ENCODE measurements at regions not wholly inside any gene's neighbourhood (a gene's known extent, or its start where the extent isn't known, plus 50 kb on each side); places are given as distances from the start of the nearest gene placed in this dataset.

GRCh38 chr2:18998491-18998890, 359.9 kb downstream of the OSR1 start (continued):
- TF ChIP-seq ZNF609 (CRISPR knock-in tag; IDR thresholded peaks at IDR 0.05; ENCODE audit: borderline replicate concordance): no peak

GRCh38 chr2:18993756-18994338, 364.6 kb downstream of the OSR1 start:
- H4K20me1 ChIP-seq (ENCODE audit: insufficient read depth, low read length): no peaks in the 10 kb centered on the region
- FAIRE-seq (no peak), ATAC-seq (no peak), DNase-seq (ENCODE audit: low spot score) (no peak)
- ChIA-PET POLR2A (no interaction called here), CTCF (ENCODE audit: low intra/inter-chr PET ratio, low total read pairs) (no interaction called here)
- intact Hi-C loops (cut with micrococcal nuclease; ENCODE audit: unreplicated experiment) (no loop called here), in situ Hi-C loops (cut with HindIII; ENCODE audit: extremely low pct_ligation_motif_present, low pct_unique_long_range_greater_than_20kb) (no loop called here)
- no peak overlapping the region for H3K4me3 ChIP-seq (replicated peaks in 1 of 3; ENCODE audit: insufficient read depth in 1 of 3, low read depth in 2 of 3, low read length in 3 of 3)
- H3K36me3 ChIP-seq (replicated peaks in 1 of 2; ENCODE audit: control insufficient read depth in 1 of 2, insufficient read depth in 2 of 2, low read length in 2 of 2): no peaks in the 10 kb centered on the region
- H3K4me2 ChIP-seq (ENCODE audit: low read depth, low read length): no peak overlapping the region
- no peaks in the 10 kb centered on the region for H3K9me3 ChIP-seq (ENCODE audit: low read length)
- no peaks in the 10 kb centered on the region for H3K27me3 ChIP-seq (ENCODE audit: control insufficient read depth in 1 of 2, insufficient read depth in 2 of 2, low read length in 2 of 2)
- 61% methylated on average over 3 of the region's 3 CpGs for WGBS (ENCODE audit: low lambda C conversion rate)
- no peaks in the 10 kb centered on the region for H3K4me1 ChIP-seq (ENCODE audit: insufficient read depth, low read length)
- H3K27ac ChIP-seq (ENCODE audit: extremely low read length, insufficient read depth, low read length): no peak overlapping the region
- no peaks in the 10 kb centered on the region for H3K79me2 ChIP-seq (ENCODE audit: insufficient read depth, low read length)
- no peak overlapping the region for H3K9ac ChIP-seq (ENCODE audit: insufficient read depth, low read depth, low read length)
- no TSS peak for BruUV-seq (replicated peaks)
- H2AFZ ChIP-seq (ENCODE audit: low read length): no peak overlapping the region
- TF ChIP-seq BRCA1 (CRISPR knock-in tag; IDR thresholded peaks at IDR 0.05): no peak
- TF ChIP-seq ZNF224 (CRISPR knock-in tag; IDR thresholded peaks at IDR 0.05): no peak
- TF ChIP-seq ZXDC (CRISPR knock-in tag; IDR thresholded peaks at IDR 0.05): no peak
- no peak for TF ChIP-seq SKI (IDR thresholded peaks at IDR 0.05; ENCODE audit: partially characterized antibody)
- TF ChIP-seq FOXJ3 (CRISPR knock-in tag; IDR thresholded peaks at IDR 0.05; ENCODE audit: borderline replicate concordance): no peak
- no peak for TF ChIP-seq ZNF761 (CRISPR knock-in tag; conservative IDR thresholded peaks at IDR 0.05)
- no peak for TF ChIP-seq ZBTB14 (CRISPR knock-in tag; IDR thresholded peaks at IDR 0.05)
- no peak for TF ChIP-seq HNF1A (IDR thresholded peaks at IDR 0.05; ENCODE audit: low read depth)
- no peak for TF ChIP-seq HNF1A (CRISPR knock-in tag; IDR thresholded peaks at IDR 0.05; ENCODE audit: borderline replicate concordance)
